H1 (cell line): ENCODE measurements at regions not wholly inside any gene's neighbourhood (a gene's known extent, or its start where the extent isn't known, plus 50 kb on each side); places are given as distances from the start of the nearest gene placed in this dataset.

Experiments
- CTCF ChIA-PET: fragments of 300-600 bp; sonication (Branson Sonifier 250); formaldehyde crosslinking; loops from one replicate; lab custom pipeline; 2021; ENCODE audit not compliant: partially characterized antibody; lab: Charles Lee
- POLR2A ChIA-PET: fragments of 300-600 bp; sonication (Branson Sonifier 250); formaldehyde crosslinking; loops from one replicate; lab custom pipeline; 2021; ENCODE audit warnings: inconsistent platforms; ENCODE audit not compliant: partially characterized antibody; lab: Charles Lee
- DNase-seq, 2 experiments: peaks; one replicate each; pipeline versions ENCODE4 v3.0.0 to v3.0.0-alpha.2; 2010 to 2022; ENCODE audit warnings: low spot score in 2 of 2, low read depth in 1 of 2, mixed read lengths in 1 of 2
- FAIRE-seq: peaks from 2 replicates; lab custom pipeline; 2011; peaks lifted over from hg19 to GRCh38; lab: Jason Lieb, UNC
- H2AFZ ChIP-seq: 2 replicates; pipeline ENCODE4 v1.8.1; 2012; ENCODE audit warnings: low read length, inconsistent platforms
- H2AK5ac ChIP-seq: 2 replicates; pipeline ENCODE4 v1.6.1; 2013; ENCODE audit warnings: low read depth, low read length
- H2BK120ac ChIP-seq: replicated peaks from 2 replicates; pipeline ENCODE3; 2013; ENCODE audit warnings: low read depth, low read length, inconsistent platforms
- H2BK12ac ChIP-seq: 2 replicates; pipeline ENCODE4 v1.6.1; 2013; ENCODE audit warnings: low read depth, low read length
- H2BK15ac ChIP-seq: 2 replicates; pipeline ENCODE4 v1.6.1; 2013; ENCODE audit warnings: low read length
- H2BK20ac ChIP-seq: 2 replicates; pipeline ENCODE4 v1.6.1; 2013; ENCODE audit warnings: low read length
- H2BK5ac ChIP-seq: 2 replicates; pipeline ENCODE4 v1.6.1; 2013; ENCODE audit warnings: low read depth, low read length
- H3K14ac ChIP-seq: 2 replicates; pipeline ENCODE4 v1.6.1; 2013; ENCODE audit warnings: inconsistent platforms; ENCODE audit not compliant: insufficient read length
- H3K18ac ChIP-seq: 2 replicates; pipeline ENCODE4 v1.6.1; 2013; ENCODE audit warnings: low read length; ENCODE audit errors: extremely low read depth
- H3K23ac ChIP-seq: 2 replicates; pipeline ENCODE4 v1.6.1; 2013; ENCODE audit warnings: inconsistent platforms; ENCODE audit not compliant: insufficient read length
- H3K23me2 ChIP-seq: 2 replicates; pipeline ENCODE4 v1.6.1; 2013; ENCODE audit warnings: low read depth, low read length
- H3K27ac ChIP-seq: 2 replicates; pipeline ENCODE4 v1.6.1; 2011; ENCODE audit warnings: low read depth, low read length, inconsistent platforms
- H3K27me3 ChIP-seq, 4 experiments: replicated peaks in 1 of 4; 1 replicate in 1 of 4; 2 replicates in 3 of 4; pipeline versions ENCODE4 v1.6.1 to v1.8.1; 2011 to 2013; ENCODE audit warnings: low read length in 3 of 4, mild to moderate bottlenecking in 3 of 4, inconsistent platforms in 2 of 4, mixed read lengths in 2 of 4, moderate library complexity in 1 of 4; ENCODE audit not compliant: control insufficient read depth in 3 of 4, insufficient read depth in 3 of 4; ENCODE audit errors: extremely low read depth in 1 of 4
- H3K36me3 ChIP-seq, 4 experiments: 2 replicates each; pipeline versions ENCODE4 v1.6.1 to v1.8.1; 2011 to 2013; ENCODE audit warnings: mild to moderate bottlenecking in 4 of 4, low read length in 3 of 4, moderate library complexity in 2 of 4, control low read depth in 1 of 4, inconsistent platforms in 1 of 4; ENCODE audit not compliant: insufficient read depth in 4 of 4, control insufficient read depth in 2 of 4
- H3K4ac ChIP-seq: replicated peaks from 2 replicates; pipeline ENCODE3; 2013; ENCODE audit warnings: low read length, low read depth, mixed read lengths, inconsistent platforms; ENCODE audit not compliant: insufficient read length
- H3K4me1 ChIP-seq, 4 experiments: replicated peaks in 1 of 4; 1 replicate in 1 of 4; 2 replicates in 3 of 4; pipeline versions ENCODE4 v1.6.1 to v1.8.1; 2011 to 2013; ENCODE audit warnings: low read length in 3 of 4, inconsistent platforms in 2 of 4, mixed read lengths in 1 of 4; ENCODE audit not compliant: insufficient read depth in 4 of 4, control insufficient read depth in 3 of 4
- H3K4me2 ChIP-seq, 2 experiments: 2 replicates each; pipeline versions ENCODE4 v1.6.1 to v1.8.1; 2011 to 2013; ENCODE audit warnings: low read depth in 2 of 2, low read length in 2 of 2, control low read depth in 1 of 2, inconsistent platforms in 1 of 2, mild to moderate bottlenecking in 1 of 2; ENCODE audit not compliant: insufficient read depth in 1 of 2
- H3K4me3 ChIP-seq, 4 experiments: fragments of 200-600, 300-600 bp in 1 of 4; sonication (generic), shearing (Covaris generic), sonication (Bioruptor Twin) in 1 of 4; 2 replicates each; pipeline versions ENCODE4 v1.5.1 to v1.8.1; 2011 to 2016; ENCODE audit warnings: low read length in 4 of 4, low read depth in 3 of 4, control low read depth in 2 of 4, inconsistent platforms in 2 of 4, mild to moderate bottlenecking in 2 of 4, mixed read lengths in 1 of 4, moderate library complexity in 1 of 4; ENCODE audit not compliant: insufficient read depth in 2 of 4; ENCODE audit errors: extremely low read depth in 1 of 4
- H3K56ac ChIP-seq: replicated peaks from 2 replicates; pipeline ENCODE3; 2013; ENCODE audit warnings: low read depth, mild to moderate bottlenecking, mixed read lengths, low read length, inconsistent platforms; ENCODE audit not compliant: insufficient read length
- H3K79me1 ChIP-seq: 2 replicates; pipeline ENCODE4 v1.6.1; 2013; ENCODE audit warnings: low read depth, low read length, control low read depth
- H3K79me2 ChIP-seq, 2 experiments: 2 replicates each; pipeline versions ENCODE4 v1.6.1 to v1.8.1; 2012 to 2013; ENCODE audit warnings: low read length in 2 of 2, mild to moderate bottlenecking in 2 of 2, inconsistent platforms in 1 of 2; ENCODE audit not compliant: insufficient read depth in 2 of 2, control insufficient read depth in 1 of 2
- H3K9ac ChIP-seq, 4 experiments: replicated peaks in 1 of 4; 1 replicate in 1 of 4; 2 replicates in 3 of 4; pipeline versions ENCODE4 v1.6.1 to v1.8.1; 2011 to 2013; ENCODE audit warnings: low read depth in 3 of 4, low read length in 3 of 4, control low read depth in 2 of 4, mild to moderate bottlenecking in 2 of 4, moderate library complexity in 2 of 4, inconsistent platforms in 1 of 4; ENCODE audit errors: extremely low read depth in 1 of 4
- H3K9me3 ChIP-seq, 2 experiments: 2 replicates each; pipeline versions ENCODE4 v1.6.1 to v1.8.1; 2012 to 2013; ENCODE audit warnings: mild to moderate bottlenecking in 2 of 2, moderate library complexity in 2 of 2, control low read depth in 1 of 2, inconsistent platforms in 1 of 2, low read depth in 1 of 2, low read length in 1 of 2, mixed read lengths in 1 of 2; ENCODE audit not compliant: insufficient read depth in 2 of 2
- H4K20me1 ChIP-seq, 2 experiments: replicated peaks in 1 of 2; 2 replicates each; pipeline versions ENCODE3 to v1.8.1; 2011 to 2013; ENCODE audit warnings: inconsistent platforms in 2 of 2, low read length in 2 of 2, mild to moderate bottlenecking in 1 of 2; ENCODE audit not compliant: insufficient read depth in 2 of 2, control insufficient read depth in 1 of 2
- H4K5ac ChIP-seq: 2 replicates; pipeline ENCODE4 v1.6.1; 2013; ENCODE audit warnings: low read length, low read depth, mixed read lengths, inconsistent platforms; ENCODE audit not compliant: insufficient read length
- H4K8ac ChIP-seq: 2 replicates; pipeline ENCODE4 v1.8.0; 2013; ENCODE audit warnings: mild to moderate bottlenecking, moderate library complexity, low read length, inconsistent platforms; ENCODE audit not compliant: insufficient read depth; ENCODE audit errors: extremely low read depth
- H4K91ac ChIP-seq: replicated peaks from 2 replicates; pipeline ENCODE3; 2013; ENCODE audit warnings: low read length, mixed read lengths, inconsistent platforms; ENCODE audit not compliant: insufficient read length
- ATF3 ChIP-seq: IDR thresholded peaks from 2 replicates; pipeline ENCODE4 v1.6.1; 2011; ENCODE audit warnings: low read depth, mild to moderate bottlenecking, low read length; ENCODE audit not compliant: insufficient read depth
- BCL11A ChIP-seq, 2 experiments: IDR thresholded peaks; one replicate each; pipeline ENCODE4 v1.6.1; 2011; ENCODE audit warnings: low read depth in 2 of 2, low read length in 2 of 2, mild to moderate bottlenecking in 2 of 2
- CEBPB ChIP-seq: IDR thresholded peaks from 2 replicates; pipeline ENCODE4 v1.6.1; 2012; ENCODE audit warnings: low read depth, low read length
- EP300 ChIP-seq, 2 experiments: IDR thresholded peaks; 1 replicate in 1 of 2; 2 replicates in 1 of 2; pipeline ENCODE4 v1.6.1; 2011 to 2012; ENCODE audit warnings: low read depth in 2 of 2, low read length in 2 of 2, mild to moderate bottlenecking in 2 of 2, borderline replicate concordance in 1 of 2, inconsistent platforms in 1 of 2, moderate library complexity in 1 of 2
- FOSL1 ChIP-seq: IDR thresholded peaks from 2 replicates; pipeline ENCODE4 v1.6.1; 2011; ENCODE audit warnings: mild to moderate bottlenecking, low read depth, low read length, moderate library complexity; ENCODE audit not compliant: insufficient read depth
- GABPA ChIP-seq: IDR thresholded peaks from 2 replicates; pipeline ENCODE4 v1.6.1; 2011; ENCODE audit warnings: mild to moderate bottlenecking, low read length, moderate library complexity, borderline replicate concordance; ENCODE audit not compliant: insufficient read depth
- HDAC6 ChIP-seq: IDR thresholded peaks from one replicate; pipeline ENCODE4 v1.7.1; 2012; ENCODE audit warnings: low read depth, mild to moderate bottlenecking, inconsistent platforms, low read length, moderate library complexity
- KDM5A ChIP-seq: fragments of 200-600 bp; IDR thresholded peaks from 2 replicates; pipeline ENCODE4 v1.7.1; 2012; ENCODE audit warnings: mild to moderate bottlenecking, low read length, inconsistent platforms, mixed read lengths
- SUZ12 ChIP-seq: fragments of 200-600 bp; sonication (generic); IDR thresholded peaks from 2 replicates; pipeline ENCODE4 v1.6.1; 2012; ENCODE audit warnings: mild to moderate bottlenecking, inconsistent platforms, low read length, moderate library complexity, mixed read lengths
- TAF7 ChIP-seq: optimal IDR thresholded peaks from 2 replicates; pipeline ENCODE3; 2011; ENCODE audit warnings: low read depth, mild to moderate bottlenecking, inconsistent platforms, low read length, moderate library complexity, borderline replicate concordance
- TCF12 ChIP-seq: IDR thresholded peaks from 2 replicates; pipeline ENCODE4 v1.6.1; 2011; ENCODE audit warnings: low read depth, mild to moderate bottlenecking, low read length
- TEAD4 ChIP-seq: IDR thresholded peaks from 2 replicates; pipeline ENCODE4 v1.6.1; 2012; ENCODE audit warnings: low read depth, low read length, inconsistent platforms, mixed read lengths
- WGBS, 2 experiments: shearing (Covaris generic) in 1 of 2; methylation state at CpG; one replicate each; pipeline versions ENCODE4 v1.1.6 to v1.1.7; 2013 to 2015; ENCODE audit warnings: low lambda C conversion rate in 2 of 2, mixed read lengths in 2 of 2, inconsistent platforms in 1 of 2, low coverage in 1 of 2, missing lambda C conversion rate in 1 of 2; ENCODE audit not compliant: insufficient replicate concordance in 2 of 2, insufficient coverage in 1 of 2, insufficient read length in 1 of 2; ENCODE audit errors: extremely low coverage in 1 of 2, missing lambda C conversion rate in 1 of 2; 5-methylcytosine and 5-hydroxymethylcytosine counted together

- Histone ChIP-seq H3K23ac (no peak overlapping the region), H3K4ac (no peak overlapping the region), H3K18ac (no peak overlapping the region), H4K8ac (no peak overlapping the region), H3K56ac (no peak overlapping the region), H2BK12ac (no peak overlapping the region), H2BK20ac (no peak overlapping the region), H3K4me3 (no peak overlapping the region; a peak in 1 of 8 replicates), H3K23me2 (no peaks in the 10 kb centered on the region), H3K4me2 (peak overlapping the region in 1 of 2 experiments; percentile 37; a peak in 1 of 4 replicates), H4K5ac (no peak overlapping the region), H3K36me3 (no peaks in the 10 kb centered on the region), H4K20me1 (no peaks in the 10 kb centered on the region), H2BK5ac (no peak overlapping the region), H2AK5ac (no peak overlapping the region), H3K79me1 (no peaks in the 10 kb centered on the region), H3K27ac (no peak overlapping the region), H2BK15ac (no peak overlapping the region), H3K27me3 (no peaks in the 10 kb centered on the region), H2BK120ac (no peak overlapping the region), H3K9me3 (0 out of 4 replicates have a peak, but pooled peaks cover 0 to 3% of the 10 kb centered on the region in 2 experiments), H2AFZ (peak overlapping the region; percentile 4; the same call in 1 of the 2 replicates), H3K4me1 (peaks cover 0 to 2% (median 0%) of the 10 kb centered on the region in 4 experiments; a peak in 2 of 7 replicates), H3K79me2 (no peaks in the 10 kb centered on the region), H3K14ac (peak overlapping the region; percentile 77), H4K91ac (no peak overlapping the region), H3K9ac (no peak overlapping the region)
- FAIRE-seq (no peak), DNase-seq (no peak)
- ChIA-PET CTCF (interaction anchor here (1.3 kb wide), 1 partner anchor 27 kb away, joined by 3 read pairs; no protein-coding TSS in a partner anchor), POLR2A (interaction anchor here (0.9 to 1.1 kb wide), 2 partner anchors 12 to 76 kb away, joined by 3 read pairs; no protein-coding TSS in a partner anchor)
- 93% methylated on average over 2 of the region's 2 CpGs; no CpG with 5 or more reads in 1 of the 2 experiments for WGBS, 2 experiments
- TF ChIP-seq HDAC6 = no peak
- no peak for TF ChIP-seq BCL11A (IDR thresholded peaks at IDR 0.05; ENCODE audit: low read depth in 2 of 2, low read length in 2 of 2)
- no peak for TF ChIP-seq TCF12
- TF ChIP-seq KDM5A = no peak
- TF ChIP-seq ATF3 = no peak
- TF ChIP-seq EP300 (IDR thresholded peaks at IDR 0.05; ENCODE audit: borderline replicate concordance in 1 of 2, low read depth in 2 of 2, low read length in 2 of 2) = no peak
- TF ChIP-seq FOSL1 = no peak
- TF ChIP-seq SUZ12 = no peak
- no peak for TF ChIP-seq GABPA
- no peak for TF ChIP-seq TEAD4
- TF ChIP-seq TAF7 = no peak
- TF ChIP-seq CEBPB = no peak
Measured at GRCh38 chr1:199490769-199491527, 536.6 kb upstream of the NR5A2 start.
